ENCODE measurements at regions not wholly inside any gene's neighbourhood (a gene's known extent, or its start where the extent isn't known, plus 50 kb on each side); places are given as distances from the start of the nearest gene placed in this dataset.

GRCh38 chr10:62511656-62512055 lies 137.5 kb downstream of the ZNF365 start:
- Histone ChIP-seq H3K27me3 (ENCODE audit: control insufficient read depth in 2 of 2, insufficient read depth in 2 of 2, low read length in 2 of 2) (peaks cover 0 to 2% of the 10 kb centered on the region in 2 experiments), H3K9ac (replicated peaks; ENCODE audit: extremely low read depth, insufficient read depth, low read length) (no peak overlapping the region), H3K79me2 (ENCODE audit: control insufficient read depth, insufficient read depth, low read length) (no peaks in the 10 kb centered on the region), H3K4me2 (ENCODE audit: insufficient read depth, low read length) (no peak overlapping the region), H4K20me1 (replicated peaks; ENCODE audit: control insufficient read depth, extremely low read depth, insufficient read depth, low read length) (no peaks in the 10 kb centered on the region), H3K4me3 (replicated peaks in 1 of 3; ENCODE audit: insufficient read depth in 1 of 3, low read depth in 1 of 3, low read length in 3 of 3) (no peak overlapping the region), H3K27ac (ENCODE audit: insufficient read depth, low read depth, low read length) (no peak overlapping the region), H3K4me1 (ENCODE audit: control insufficient read depth, extremely low read depth, insufficient read depth, low read length) (no peaks in the 10 kb centered on the region), H3K9me1 (replicated peaks; ENCODE audit: control insufficient read depth, extremely low read depth, insufficient read depth, low read length) (no peaks in the 10 kb centered on the region), H3K36me3 (ENCODE audit: control insufficient read depth in 2 of 2, extremely low read depth in 1 of 2, insufficient read depth in 2 of 2, low read length in 2 of 2) (no peaks in the 10 kb centered on the region), H2AFZ (ENCODE audit: low read depth, low read length) (no peak overlapping the region), H3K9me3 (replicated peaks; ENCODE audit: control insufficient read depth, insufficient read depth, low read length) (no peaks in the 10 kb centered on the region)
- dilution Hi-C loops (cut with MboI; ENCODE audit: extremely low pct_ligation_motif_present, low sequenced_read_pairs) (no loop called here), intact Hi-C loops (cut with micrococcal nuclease) (no loop called here)
- DNase-seq (ENCODE audit: low read depth, low spot score) (no peak), FAIRE-seq (no peak)
- ChIA-PET POLR2A (no interaction called here), CTCF (no interaction called here)
- TF ChIP-seq JUN (IDR thresholded peaks at IDR 0.05; ENCODE audit: borderline replicate concordance, insufficient read depth, insufficient read length, low read depth) (no peak), GATA2 (IDR thresholded peaks at IDR 0.05; ENCODE audit: insufficient read depth, insufficient read length, low read depth, low read length) (no peak), POLR2AphosphoS5 (IDR thresholded peaks at IDR 0.05; ENCODE audit: insufficient read depth, low read depth, low read length) (no peak), MYC (IDR thresholded peaks at IDR 0.05; ENCODE audit: low read depth, low read length) (no peak), MAX (IDR thresholded peaks at IDR 0.05; ENCODE audit: insufficient read depth, insufficient read length) (no peak), CTCF (IDR thresholded peaks at IDR 0.05; ENCODE audit: extremely low read depth in 1 of 2, insufficient read depth in 1 of 2, low read depth in 1 of 2, low read length in 2 of 2) (no peak), POLR2A (IDR thresholded peaks at IDR 0.05; ENCODE audit: low read depth, low read length) (no peak), EZH2 (IDR thresholded peaks at IDR 0.05; ENCODE audit: borderline replicate concordance, low read depth, low read length, severe bottlenecking) (no peak), FOS (IDR thresholded peaks at IDR 0.05; ENCODE audit: borderline replicate concordance, insufficient read depth, low read length) (no peak)
- no TSS peak for BruUV-seq (replicated peaks)
